ENCODE measurements at regions not wholly inside any gene's neighbourhood (a gene's known extent, or its start where the extent isn't known, plus 50 kb on each side); places are given as distances from the start of the nearest gene placed in this dataset.
A peak's percentile ranks its signal among the peaks of the same experiment; 100 is the strongest.

GRCh38 chr4:189021831-189022230 lies 882.6 kb downstream of the TRIML1 start:
- TF ChIP-seq CTCF (IDR thresholded peaks at IDR 0.05; ENCODE audit: insufficient read depth, low read depth, low read length): no peak
- H3K4me3 ChIP-seq (ENCODE audit: low read depth, low read length): no peak overlapping the region

GRCh38 chr4:189022440-189023035 lies 883.3 kb downstream of the TRIML1 start:
- H3K4me3 ChIP-seq (ENCODE audit: low read depth, low read length): no peak overlapping the region
- TF ChIP-seq CTCF (IDR thresholded peaks at IDR 0.05; ENCODE audit: insufficient read depth, low read depth, low read length): no peak
- DNase-seq (ENCODE audit: low read depth): peak; percentile 98

More at GRCh38 chr4:189021831-189022230, 882.6 kb downstream of the TRIML1 start:
- DNase-seq (ENCODE audit: low read depth): peak; percentile 85

- no peak for TF ChIP-seq CTCF (IDR thresholded peaks at IDR 0.05; ENCODE audit: insufficient read depth, low read depth, low read length)
- no peak overlapping the region for H3K4me3 ChIP-seq (ENCODE audit: low read depth, low read length)
- no peak for DNase-seq (ENCODE audit: low read depth)
Measured at GRCh38 chr4:189029976-189030504, 890.8 kb downstream of the TRIML1 start.

GRCh38 chr4:189032606-189033338 lies 893.5 kb downstream of the TRIML1 start:
- H3K4me3 ChIP-seq (ENCODE audit: low read depth, low read length): no peak overlapping the region
- DNase-seq (ENCODE audit: low read depth): no peak
- no peak for TF ChIP-seq CTCF (IDR thresholded peaks at IDR 0.05; ENCODE audit: insufficient read depth, low read depth, low read length)

GRCh38 chr4:189033801-189034347 lies 894.6 kb downstream of the TRIML1 start:
- no peak for TF ChIP-seq CTCF (IDR thresholded peaks at IDR 0.05; ENCODE audit: insufficient read depth, low read depth, low read length)
- no peak for DNase-seq (ENCODE audit: low read depth)
- no peak overlapping the region for H3K4me3 ChIP-seq (ENCODE audit: low read depth, low read length)

GRCh38 chr4:189035091-189035490 lies 895.9 kb downstream of the TRIML1 start:
- no peak overlapping the region for H3K4me3 ChIP-seq (ENCODE audit: low read depth, low read length)
- no peak for DNase-seq (ENCODE audit: low read depth)
- TF ChIP-seq CTCF (IDR thresholded peaks at IDR 0.05; ENCODE audit: insufficient read depth, low read depth, low read length): no peak
